ENCODE measurements at regions not wholly inside any gene's neighbourhood (a gene's known extent, or its start where the extent isn't known, plus 50 kb on each side); places are given as distances from the start of the nearest gene placed in this dataset.

- H3K36me3 ChIP-seq = no peaks in the 10 kb centered on the region
- peaks cover 2% of the 10 kb centered on the region for H3K27me3 Mint-ChIP-seq (ENCODE audit: insufficient read depth, low read depth)
- no peaks in the 10 kb centered on the region for H3K9me3 Mint-ChIP-seq
- no peaks in the 10 kb centered on the region for H3K4me1 Mint-ChIP-seq
- no peaks in the 10 kb centered on the region for H3K9me3 ChIP-seq (ENCODE audit: low read depth)
- H3K79me2 ChIP-seq (ENCODE audit: low read depth) = no peaks in the 10 kb centered on the region
- H3K4me2 ChIP-seq = no peak overlapping the region
- no peak overlapping the region for H3K9ac ChIP-seq
- no peaks in the 10 kb centered on the region for H3F3A ChIP-seq (ENCODE audit: low read depth)
- H4K20me1 ChIP-seq (ENCODE audit: low read depth) = no peaks in the 10 kb centered on the region
- no peaks in the 10 kb centered on the region for H3K27me3 ChIP-seq
- no peak overlapping the region for H3K4me3 Mint-ChIP-seq
- no peak for DNase-seq (ENCODE audit: low spot score)
- TF ChIP-seq EZH2 (IDR thresholded peaks at IDR 0.05) (no peak), EZH2phosphoT487 (IDR thresholded peaks at IDR 0.05) (no peak), CTCF (IDR thresholded peaks at IDR 0.05) (no peak)
- H3K4me3 ChIP-seq = no peak overlapping the region
- H3K36me3 Mint-ChIP-seq = no peaks in the 10 kb centered on the region
- H3K4me1 ChIP-seq = no peaks in the 10 kb centered on the region
- no peak overlapping the region for H2AFZ ChIP-seq (replicated peaks)
- no peak overlapping the region for H3K27ac ChIP-seq
- H3K27ac Mint-ChIP-seq = no peak overlapping the region
Measured at GRCh38 chr4:169818063-169818679, 60.4 kb upstream of the HPF1 start.

DNA sequence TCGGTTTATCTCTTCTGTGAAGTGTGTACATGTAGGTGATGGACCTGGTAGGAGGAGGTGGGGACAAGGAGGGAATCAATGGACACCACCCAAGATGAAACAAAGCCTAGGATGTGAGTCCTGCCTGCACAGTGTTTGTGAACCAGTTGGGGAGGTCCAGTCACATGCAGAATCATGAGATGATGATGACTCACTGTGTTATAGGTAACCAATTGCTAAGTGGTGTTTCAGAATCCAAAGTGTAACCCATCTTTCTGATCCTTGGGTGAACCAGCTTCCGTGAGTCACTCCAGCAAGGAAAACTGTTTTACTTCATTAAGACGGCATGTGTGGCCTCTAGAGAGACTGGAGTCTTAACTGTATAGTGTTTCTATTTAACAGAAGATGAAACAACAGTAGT, 57.9 kb upstream of the HPF1 start:
- H3K27ac ChIP-seq = no peak overlapping the region
- TF ChIP-seq EZH2 (IDR thresholded peaks at IDR 0.05) = no peak
- TF ChIP-seq EZH2phosphoT487 (IDR thresholded peaks at IDR 0.05) = no peak
- no peak for TF ChIP-seq CTCF (IDR thresholded peaks at IDR 0.05)

GRCh38 chr4:169811476-169811875, 53.7 kb upstream of the HPF1 start:
- Histone ChIP-seq H3K79me2 (ENCODE audit: low read depth) (no peaks in the 10 kb centered on the region), H3K4me3 (no peak overlapping the region), H3K9ac (no peak overlapping the region), H4K20me1 (ENCODE audit: low read depth) (no peaks in the 10 kb centered on the region), H3K9me3 (ENCODE audit: low read depth) (no peaks in the 10 kb centered on the region), H2AFZ (replicated peaks) (no peak overlapping the region), H3K4me1 (no peaks in the 10 kb centered on the region), H3K4me2 (no peak overlapping the region), H3K27me3 (no peaks in the 10 kb centered on the region), H3K27ac (no peak overlapping the region), H3F3A (ENCODE audit: low read depth) (no peaks in the 10 kb centered on the region), H3K36me3 (no peaks in the 10 kb centered on the region)
- no peak for DNase-seq (ENCODE audit: low spot score)
- no peak for TF ChIP-seq EZH2phosphoT487 (IDR thresholded peaks at IDR 0.05)
- TF ChIP-seq EZH2 (IDR thresholded peaks at IDR 0.05) = no peak
- no peak for TF ChIP-seq CTCF (IDR thresholded peaks at IDR 0.05)
- Mint-ChIP-seq H3K36me3 (no peaks in the 10 kb centered on the region), H3K4me3 (no peak overlapping the region), H3K27me3 (ENCODE audit: insufficient read depth, low read depth) (peaks cover 2% of the 10 kb centered on the region), H3K4me1 (no peaks in the 10 kb centered on the region), H3K27ac (no peak overlapping the region), H3K9me3 (no peaks in the 10 kb centered on the region)

More for the DNA sequence above, 57.9 kb upstream of the HPF1 start:
- H3K9ac ChIP-seq = no peak overlapping the region
- no peak overlapping the region for H3K4me3 Mint-ChIP-seq
- H3K36me3 Mint-ChIP-seq = no peaks in the 10 kb centered on the region
- no peaks in the 10 kb centered on the region for H3K79me2 ChIP-seq (ENCODE audit: low read depth)
- no peak overlapping the region for H2AFZ ChIP-seq (replicated peaks)
- peaks cover 2% of the 10 kb centered on the region for H3K27me3 Mint-ChIP-seq (ENCODE audit: insufficient read depth, low read depth)
- H3K9me3 ChIP-seq (ENCODE audit: low read depth) = no peaks in the 10 kb centered on the region
- H3K4me1 Mint-ChIP-seq = no peaks in the 10 kb centered on the region
- H3K27me3 ChIP-seq = no peaks in the 10 kb centered on the region
- no peak overlapping the region for H3K4me2 ChIP-seq
- no peaks in the 10 kb centered on the region for H4K20me1 ChIP-seq (ENCODE audit: low read depth)
- H3K4me1 ChIP-seq = no peaks in the 10 kb centered on the region
- H3K4me3 ChIP-seq = no peak overlapping the region
- no peaks in the 10 kb centered on the region for H3K9me3 Mint-ChIP-seq
- H3K27ac Mint-ChIP-seq = no peak overlapping the region
- DNase-seq (ENCODE audit: low spot score) = no peak
- H3K36me3 ChIP-seq = no peaks in the 10 kb centered on the region
- no peaks in the 10 kb centered on the region for H3F3A ChIP-seq (ENCODE audit: low read depth)

All from neural progenitor cell (in vitro differentiated cells).